ENCODE measurements at regions not wholly inside any gene's neighbourhood (a gene's known extent, or its start where the extent isn't known, plus 50 kb on each side); places are given as distances from the start of the nearest gene placed in this dataset.
"Not testable (repeated sequence)": the region's sequence is repeated elsewhere in the genome, so short reads cannot be mapped to it uniquely, and the experiment has no call there.

DNA sequence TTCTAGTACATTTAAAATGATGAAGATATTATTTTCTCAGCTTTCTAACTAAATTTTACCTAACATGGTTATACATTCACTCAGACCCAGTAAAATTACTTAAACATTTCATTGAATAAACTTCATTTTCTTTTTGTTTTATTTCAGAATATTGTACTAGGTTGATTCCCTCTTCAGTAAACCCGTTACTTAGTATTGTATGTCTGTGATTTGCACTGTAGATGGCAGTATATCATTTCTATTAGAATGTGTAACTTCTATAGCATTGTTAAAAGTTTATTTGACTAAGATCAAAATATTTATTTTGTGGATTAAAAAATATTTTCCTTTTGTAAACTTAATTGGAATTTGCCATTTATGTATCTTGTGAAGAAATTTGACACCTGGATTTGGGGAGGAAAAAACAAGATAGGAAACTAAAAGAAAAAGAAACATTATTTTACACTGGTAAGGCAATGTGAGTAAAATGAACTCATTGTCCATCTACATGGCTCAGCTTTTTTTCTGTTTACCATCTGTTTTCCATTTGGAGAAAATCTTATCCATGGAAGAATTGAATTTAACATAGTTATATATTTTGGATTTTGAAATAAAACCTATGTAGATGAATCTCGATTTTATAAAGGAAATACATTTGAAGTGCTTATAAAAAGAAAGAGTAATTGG lies 145.6 kb upstream of the METTL14 start:
- H3K9me2 ChIP-seq (replicated peaks; ENCODE audit: insufficient read depth, low read length); H4K20me1 ChIP-seq (ENCODE audit: low read depth, low read length); H3K4me2 ChIP-seq (ENCODE audit: low read depth, low read length, poor library complexity, severe bottlenecking); H2AFZ ChIP-seq (ENCODE audit: low read depth, low read length, severe bottlenecking); H3K9ac ChIP-seq (ENCODE audit: low read length); H3K27ac ChIP-seq (ENCODE audit: low read depth, low read length); H3K27me3 ChIP-seq (ENCODE audit: low read length); H3K36me3 ChIP-seq (ENCODE audit: low read length); H3K79me2 ChIP-seq (ENCODE audit: insufficient read depth, low read length); H3K9me3 ChIP-seq (ENCODE audit: insufficient read depth, low read length); H3F3A ChIP-seq (ENCODE audit: insufficient read depth); H3K4me3 ChIP-seq (ENCODE audit: insufficient read depth, low read length, poor library complexity, severe bottlenecking): not testable (repeated sequence)

DNA sequence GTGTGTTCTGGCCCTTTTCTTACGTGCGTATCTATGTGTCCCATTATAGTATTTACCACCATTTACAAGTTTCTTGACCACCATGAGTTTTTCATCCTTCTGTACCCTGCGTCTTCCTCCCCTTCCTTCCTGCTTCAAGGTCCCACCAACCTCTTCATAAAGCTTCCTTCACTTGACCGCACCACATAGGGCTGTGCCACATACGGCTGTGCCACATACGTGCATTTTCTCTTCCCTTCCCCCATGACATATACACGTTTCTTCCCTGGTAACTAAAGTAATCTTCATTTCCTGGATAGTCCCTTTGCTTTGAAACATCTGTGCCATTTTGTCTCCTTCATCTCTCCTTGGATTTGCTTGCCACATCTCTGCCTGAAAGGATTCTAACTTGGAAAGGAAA lies 128.6 kb upstream of the METTL14 start:
- not testable (repeated sequence) for H2AFZ ChIP-seq (ENCODE audit: low read depth, low read length, severe bottlenecking); H3K9me3 ChIP-seq (ENCODE audit: insufficient read depth, low read length); H3K79me2 ChIP-seq (ENCODE audit: insufficient read depth, low read length); H3K9ac ChIP-seq (ENCODE audit: low read length); H3K4me3 ChIP-seq (ENCODE audit: insufficient read depth, low read length, poor library complexity, severe bottlenecking); H4K20me1 ChIP-seq (ENCODE audit: low read depth, low read length); H3K27ac ChIP-seq (ENCODE audit: low read depth, low read length); H3K4me2 ChIP-seq (ENCODE audit: low read depth, low read length, poor library complexity, severe bottlenecking); H3K27me3 ChIP-seq (ENCODE audit: low read length); H3K36me3 ChIP-seq (ENCODE audit: low read length); H3K9me2 ChIP-seq (replicated peaks; ENCODE audit: insufficient read depth, low read length); H3F3A ChIP-seq (ENCODE audit: insufficient read depth)

DNA sequence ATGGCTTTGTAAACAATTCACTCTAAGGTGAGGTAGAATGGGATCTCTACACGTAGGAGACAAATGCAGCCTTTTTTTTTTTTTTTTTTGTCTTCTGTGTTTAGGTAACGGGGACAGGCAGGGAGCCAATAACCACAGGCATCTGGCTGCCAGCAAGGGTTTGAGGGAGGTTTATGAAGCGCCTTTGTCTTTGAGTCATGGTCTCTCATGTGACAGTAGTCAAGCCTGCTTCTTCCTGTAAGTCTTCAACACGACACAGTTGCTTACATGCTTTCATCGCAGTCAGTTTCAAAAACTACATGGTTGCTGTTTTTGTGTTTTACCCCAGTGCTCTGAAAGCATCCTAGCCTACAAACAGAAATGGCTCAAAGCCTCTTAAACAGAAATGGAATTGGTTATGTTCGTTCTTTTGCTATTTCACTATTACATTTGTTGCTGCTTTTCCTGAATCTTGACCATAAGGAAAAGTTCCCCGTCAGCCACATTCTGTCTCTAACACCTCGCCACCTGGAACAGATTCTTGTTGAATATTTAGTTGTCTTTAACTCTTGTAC lies 127.8 kb upstream of the METTL14 start:
- no peak overlapping the region for H3K4me2 ChIP-seq (ENCODE audit: low read depth, low read length, poor library complexity, severe bottlenecking)

DNA sequence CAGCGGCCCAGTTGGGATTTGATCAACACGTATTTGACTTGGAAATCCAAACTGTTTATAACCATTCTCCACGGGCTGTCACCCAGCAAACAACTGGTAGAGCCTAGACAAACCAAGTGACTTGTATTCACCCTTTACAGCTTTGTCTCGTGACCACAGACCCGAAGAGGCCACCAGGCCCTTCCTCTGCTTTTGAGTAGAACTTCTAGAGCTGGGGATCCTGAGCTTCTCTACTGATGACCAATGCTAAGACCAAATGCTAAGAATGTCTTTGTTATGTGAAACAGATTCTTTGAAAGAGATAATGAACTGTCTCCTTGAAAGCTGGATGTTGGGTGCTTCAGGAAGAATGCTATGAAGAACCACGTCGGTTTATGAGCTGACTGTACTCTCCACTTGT lies 127.0 kb upstream of the METTL14 start:
- not testable (repeated sequence) for H3K9me2 ChIP-seq (replicated peaks; ENCODE audit: insufficient read depth, low read length); H3K36me3 ChIP-seq (ENCODE audit: low read length); H3F3A ChIP-seq (ENCODE audit: insufficient read depth); H3K9ac ChIP-seq (ENCODE audit: low read length); H4K20me1 ChIP-seq (ENCODE audit: low read depth, low read length); H3K4me2 ChIP-seq (ENCODE audit: low read depth, low read length, poor library complexity, severe bottlenecking); H3K27me3 ChIP-seq (ENCODE audit: low read length); H2AFZ ChIP-seq (ENCODE audit: low read depth, low read length, severe bottlenecking); H3K9me3 ChIP-seq (ENCODE audit: insufficient read depth, low read length); H3K27ac ChIP-seq (ENCODE audit: low read depth, low read length); H3K79me2 ChIP-seq (ENCODE audit: insufficient read depth, low read length); H3K4me3 ChIP-seq (ENCODE audit: insufficient read depth, low read length, poor library complexity, severe bottlenecking)

More for the DNA sequence above, 127.8 kb upstream of the METTL14 start:
- no peak for TF ChIP-seq EZH2phosphoT487 (conservative IDR thresholded peaks at IDR 0.05; ENCODE audit: low read length)
- TF ChIP-seq, protein P1, sequence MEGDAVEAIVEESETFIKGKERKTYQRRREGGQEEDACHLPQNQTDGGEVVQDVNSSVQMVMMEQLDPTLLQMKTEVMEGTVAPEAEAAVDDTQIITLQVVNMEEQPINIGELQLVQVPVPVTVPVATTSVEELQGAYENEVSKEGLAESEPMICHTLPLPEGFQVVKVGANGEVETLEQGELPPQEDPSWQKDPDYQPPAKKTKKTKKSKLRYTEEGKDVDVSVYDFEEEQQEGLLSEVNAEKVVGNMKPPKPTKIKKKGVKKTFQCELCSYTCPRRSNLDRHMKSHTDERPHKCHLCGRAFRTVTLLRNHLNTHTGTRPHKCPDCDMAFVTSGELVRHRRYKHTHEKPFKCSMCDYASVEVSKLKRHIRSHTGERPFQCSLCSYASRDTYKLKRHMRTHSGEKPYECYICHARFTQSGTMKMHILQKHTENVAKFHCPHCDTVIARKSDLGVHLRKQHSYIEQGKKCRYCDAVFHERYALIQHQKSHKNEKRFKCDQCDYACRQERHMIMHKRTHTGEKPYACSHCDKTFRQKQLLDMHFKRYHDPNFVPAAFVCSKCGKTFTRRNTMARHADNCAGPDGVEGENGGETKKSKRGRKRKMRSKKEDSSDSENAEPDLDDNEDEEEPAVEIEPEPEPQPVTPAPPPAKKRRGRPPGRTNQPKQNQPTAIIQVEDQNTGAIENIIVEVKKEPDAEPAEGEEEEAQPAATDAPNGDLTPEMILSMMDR (IDR thresholded peaks at IDR 0.05; ENCODE audit: insufficient read depth, low read length, poor library complexity, severe bottlenecking): no peak
- no peak overlapping the region for H3K4me3 ChIP-seq (ENCODE audit: insufficient read depth, low read length, poor library complexity, severe bottlenecking)
- H3K9me3 ChIP-seq (ENCODE audit: insufficient read depth, low read length): no peaks in the 10 kb centered on the region
- H2AFZ ChIP-seq (ENCODE audit: low read depth, low read length, severe bottlenecking): no peak overlapping the region
- no peaks in the 10 kb centered on the region for H3K79me2 ChIP-seq (ENCODE audit: insufficient read depth, low read length)
- no peaks in the 10 kb centered on the region for H3K36me3 ChIP-seq (ENCODE audit: low read length)
- no peaks in the 10 kb centered on the region for H3K9me2 ChIP-seq (replicated peaks; ENCODE audit: insufficient read depth, low read length)
- no peak overlapping the region for H3K27ac ChIP-seq (ENCODE audit: low read depth, low read length)
- no peaks in the 10 kb centered on the region for H3K27me3 ChIP-seq (ENCODE audit: low read length)
- no peak overlapping the region for H3K9ac ChIP-seq (ENCODE audit: low read length)
- H4K20me1 ChIP-seq (ENCODE audit: low read depth, low read length): no peaks in the 10 kb centered on the region
- no peaks in the 10 kb centered on the region for H3F3A ChIP-seq (ENCODE audit: insufficient read depth)

DNA sequence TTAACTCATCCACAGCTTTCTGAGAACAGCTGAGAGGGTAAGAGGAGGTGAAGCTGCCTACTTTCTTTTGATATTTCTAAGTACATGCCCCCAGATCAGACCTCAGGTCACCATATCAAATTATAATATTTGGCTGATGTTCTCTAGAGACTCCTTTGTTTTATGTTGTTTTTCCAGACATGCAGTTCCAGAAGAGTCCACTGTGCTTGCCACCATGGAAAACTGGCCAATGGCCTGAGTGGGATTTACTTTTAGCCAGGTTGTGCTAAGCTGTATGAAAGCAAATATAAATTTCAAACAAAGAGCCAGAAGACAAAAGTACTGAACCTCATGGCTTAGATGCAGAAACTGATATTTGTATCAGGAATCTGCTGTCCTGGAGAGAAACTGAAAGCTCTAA lies 123.6 kb upstream of the METTL14 start:
- not testable (repeated sequence) for H3K27me3 ChIP-seq (ENCODE audit: low read length); H3K9me2 ChIP-seq (replicated peaks; ENCODE audit: insufficient read depth, low read length); H3K9me3 ChIP-seq (ENCODE audit: insufficient read depth, low read length); H3K27ac ChIP-seq (ENCODE audit: low read depth, low read length); H3K4me2 ChIP-seq (ENCODE audit: low read depth, low read length, poor library complexity, severe bottlenecking); H3K4me3 ChIP-seq (ENCODE audit: insufficient read depth, low read length, poor library complexity, severe bottlenecking); H3K79me2 ChIP-seq (ENCODE audit: insufficient read depth, low read length); H2AFZ ChIP-seq (ENCODE audit: low read depth, low read length, severe bottlenecking); H3F3A ChIP-seq (ENCODE audit: insufficient read depth); H3K36me3 ChIP-seq (ENCODE audit: low read length); H4K20me1 ChIP-seq (ENCODE audit: low read depth, low read length); H3K9ac ChIP-seq (ENCODE audit: low read length)

DNA sequence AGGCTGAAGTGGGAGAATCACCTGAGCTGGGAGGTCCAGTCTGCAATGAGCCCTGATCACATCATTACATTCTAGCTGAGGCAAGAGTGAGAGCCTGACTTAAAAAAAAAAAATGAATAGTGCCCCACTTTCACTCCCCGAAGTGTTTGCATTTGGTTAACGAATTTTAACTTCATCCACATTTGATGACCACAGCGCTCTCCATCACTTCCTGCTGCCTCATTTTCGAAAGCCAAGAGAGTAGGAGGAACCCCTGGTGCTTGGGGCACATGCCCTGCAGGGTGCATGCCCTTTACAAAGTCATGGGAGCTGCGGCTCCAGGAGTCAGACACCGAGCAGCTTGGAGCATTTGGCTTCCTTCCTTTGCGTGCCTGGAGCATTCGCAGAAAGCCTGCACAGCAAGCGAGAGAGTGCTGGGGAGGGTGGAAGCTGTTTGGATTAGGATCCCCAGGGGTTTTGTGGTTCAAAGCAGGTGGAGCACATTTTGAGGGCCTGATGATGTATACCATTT lies 119.1 kb upstream of the METTL14 start:
- H3K9ac ChIP-seq (ENCODE audit: low read length); H2AFZ ChIP-seq (ENCODE audit: low read depth, low read length, severe bottlenecking); H3K9me2 ChIP-seq (replicated peaks; ENCODE audit: insufficient read depth, low read length); H3K9me3 ChIP-seq (ENCODE audit: insufficient read depth, low read length); H3F3A ChIP-seq (ENCODE audit: insufficient read depth); H4K20me1 ChIP-seq (ENCODE audit: low read depth, low read length); H3K36me3 ChIP-seq (ENCODE audit: low read length); H3K4me3 ChIP-seq (ENCODE audit: insufficient read depth, low read length, poor library complexity, severe bottlenecking); H3K27ac ChIP-seq (ENCODE audit: low read depth, low read length); H3K27me3 ChIP-seq (ENCODE audit: low read length); H3K4me2 ChIP-seq (ENCODE audit: low read depth, low read length, poor library complexity, severe bottlenecking); H3K79me2 ChIP-seq (ENCODE audit: insufficient read depth, low read length): not testable (repeated sequence)

DNA sequence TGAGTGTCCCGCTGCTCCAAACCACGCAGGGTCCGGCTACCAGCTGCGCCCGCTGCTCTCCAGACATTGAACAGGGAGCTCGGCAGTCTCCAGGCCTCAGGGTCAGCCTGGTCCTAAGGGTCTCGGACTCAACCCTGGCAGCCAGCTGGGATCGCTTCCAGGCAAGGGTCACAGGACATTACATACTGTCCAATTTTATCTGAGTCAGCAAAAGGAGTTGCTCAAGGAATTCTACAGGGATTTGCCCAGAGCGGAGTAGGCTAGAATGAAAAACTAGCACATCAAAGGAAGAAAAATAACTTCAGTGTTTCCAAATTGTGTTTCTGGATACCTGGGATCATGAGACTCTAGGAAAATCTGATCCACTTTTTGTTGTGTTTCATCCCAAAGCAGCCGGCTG lies 112.2 kb upstream of the METTL14 start:
- not testable (repeated sequence) for H3K9ac ChIP-seq (ENCODE audit: low read length); H4K20me1 ChIP-seq (ENCODE audit: low read depth, low read length); H3K4me3 ChIP-seq (ENCODE audit: insufficient read depth, low read length, poor library complexity, severe bottlenecking); H3K36me3 ChIP-seq (ENCODE audit: low read length); H3K27me3 ChIP-seq (ENCODE audit: low read length); H3F3A ChIP-seq (ENCODE audit: insufficient read depth); H2AFZ ChIP-seq (ENCODE audit: low read depth, low read length, severe bottlenecking); H3K4me2 ChIP-seq (ENCODE audit: low read depth, low read length, poor library complexity, severe bottlenecking); H3K9me2 ChIP-seq (replicated peaks; ENCODE audit: insufficient read depth, low read length); H3K27ac ChIP-seq (ENCODE audit: low read depth, low read length); H3K9me3 ChIP-seq (ENCODE audit: insufficient read depth, low read length); H3K79me2 ChIP-seq (ENCODE audit: insufficient read depth, low read length)
